ENCODE measurements at regions not wholly inside any gene's neighbourhood (a gene's known extent, or its start where the extent isn't known, plus 50 kb on each side); places are given as distances from the start of the nearest gene placed in this dataset.

DNA sequence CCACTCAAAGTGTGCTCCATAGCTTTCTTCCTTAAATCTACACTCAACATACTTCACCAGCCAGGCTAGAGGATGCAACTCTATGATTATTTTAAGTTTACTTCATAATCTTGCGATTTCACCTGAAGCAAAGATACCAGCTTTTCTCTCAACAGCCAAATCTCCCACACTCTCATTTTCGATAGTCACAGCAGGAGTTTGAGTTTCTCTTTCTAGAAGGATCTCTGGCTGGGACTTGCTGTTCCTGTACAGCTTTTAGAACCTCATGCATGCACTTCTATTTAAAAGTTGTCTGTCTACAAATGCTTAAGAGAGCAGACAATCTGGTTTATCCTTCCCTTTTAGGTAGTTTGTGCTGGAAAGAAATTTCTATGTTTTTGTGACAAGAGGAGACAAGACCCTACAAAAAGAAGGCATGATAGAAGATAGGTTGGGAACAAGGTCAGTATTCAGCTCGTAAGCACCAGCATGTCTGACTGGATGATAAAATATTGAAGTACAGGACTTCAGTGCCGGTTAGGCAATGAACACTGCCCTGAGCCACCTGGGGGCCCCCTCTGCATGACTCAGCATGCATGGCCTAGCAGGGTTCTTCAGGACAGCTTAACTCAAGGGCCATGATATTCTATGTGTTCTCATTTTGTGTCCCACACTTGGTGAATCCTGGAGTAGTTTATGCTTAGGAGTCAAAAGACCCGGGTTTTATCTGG, 65.6 kb downstream of the ATXN3L start:
- ChIA-PET CTCF (interaction anchor here (1.0 to 2.1 kb wide), 2 partner anchors 161 to 308 kb away, joined by 4 to 6 read pairs; no protein-coding TSS in a partner anchor), POLR2A (no interaction called here)
- H3K4me1 Mint-ChIP-seq (ENCODE audit: low read depth): peaks cover 45% of the 10 kb centered on the region
- no peaks in the 10 kb centered on the region for H3K9me3 Mint-ChIP-seq (ENCODE audit: insufficient read depth)
- peaks cover 4% of the 10 kb centered on the region for H3K36me3 Mint-ChIP-seq (ENCODE audit: low read depth)
- ATAC-seq (no peak), DNase-seq (peak; percentile 21)
- H3K4me3 Mint-ChIP-seq: no peak overlapping the region
- H3K27ac Mint-ChIP-seq: no peak overlapping the region
- H3K27me3 Mint-ChIP-seq (ENCODE audit: low read depth): peaks cover 3% of the 10 kb centered on the region

DNA sequence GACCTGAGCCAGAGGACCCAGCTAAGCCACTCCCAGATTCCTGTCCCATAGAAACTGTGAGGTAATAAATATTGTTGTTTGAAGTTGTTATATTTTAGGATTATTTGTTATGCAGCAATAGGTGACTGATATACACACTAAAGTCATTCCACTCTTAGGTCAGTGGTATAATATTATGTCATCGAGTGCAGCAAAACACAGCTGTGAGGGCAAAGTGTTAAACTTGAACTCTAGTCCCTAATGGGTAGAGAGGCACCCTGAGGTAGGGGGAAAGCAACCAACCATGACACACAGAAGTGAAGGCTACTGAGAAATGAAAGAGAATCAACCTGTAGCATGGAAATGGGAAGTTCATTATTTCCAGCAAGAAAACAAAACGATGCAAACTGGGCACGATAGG, 66.6 kb downstream of the ATXN3L start:
- Mint-ChIP-seq H3K4me3 (no peak overlapping the region), H3K27ac (no peak overlapping the region), H3K4me1 (ENCODE audit: low read depth) (peaks cover 45% of the 10 kb centered on the region), H3K27me3 (ENCODE audit: low read depth) (peaks cover 3% of the 10 kb centered on the region), H3K36me3 (ENCODE audit: low read depth) (peaks cover 4% of the 10 kb centered on the region), H3K9me3 (ENCODE audit: insufficient read depth) (no peaks in the 10 kb centered on the region)
- ChIA-PET CTCF (no interaction called here), POLR2A (no interaction called here)
- ATAC-seq: no peak
- no peak for DNase-seq

DNA sequence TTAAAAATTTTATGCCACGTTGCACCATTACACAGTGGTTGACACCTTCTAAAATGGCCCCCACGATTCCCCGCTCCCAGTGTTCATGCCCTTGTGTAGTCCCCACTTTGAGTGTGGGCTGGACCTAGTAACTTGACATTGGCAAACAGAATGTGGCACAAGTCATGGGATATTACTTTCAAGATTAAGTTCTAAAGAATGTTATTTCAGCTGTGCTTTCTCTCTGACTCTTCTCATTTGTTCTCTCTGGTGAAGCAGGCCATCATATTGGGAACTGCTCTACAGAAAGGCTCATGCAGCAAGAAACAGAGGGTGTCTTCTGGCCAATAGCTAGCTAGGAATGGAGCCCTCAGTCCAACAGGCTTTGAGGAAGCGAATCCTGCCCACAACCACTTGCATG, 67.1 kb downstream of the ATXN3L start:
- Mint-ChIP-seq H3K4me3 (no peak overlapping the region), H3K9me3 (ENCODE audit: insufficient read depth) (no peaks in the 10 kb centered on the region), H3K4me1 (ENCODE audit: low read depth) (peaks cover 44% of the 10 kb centered on the region), H3K27me3 (ENCODE audit: low read depth) (peaks cover 3% of the 10 kb centered on the region), H3K36me3 (ENCODE audit: low read depth) (peaks cover 4% of the 10 kb centered on the region), H3K27ac (no peak overlapping the region)
- no peak for DNase-seq
- CTCF ChIA-PET: no interaction called here
- ATAC-seq: no peak
- POLR2A ChIA-PET: no interaction called here

DNA sequence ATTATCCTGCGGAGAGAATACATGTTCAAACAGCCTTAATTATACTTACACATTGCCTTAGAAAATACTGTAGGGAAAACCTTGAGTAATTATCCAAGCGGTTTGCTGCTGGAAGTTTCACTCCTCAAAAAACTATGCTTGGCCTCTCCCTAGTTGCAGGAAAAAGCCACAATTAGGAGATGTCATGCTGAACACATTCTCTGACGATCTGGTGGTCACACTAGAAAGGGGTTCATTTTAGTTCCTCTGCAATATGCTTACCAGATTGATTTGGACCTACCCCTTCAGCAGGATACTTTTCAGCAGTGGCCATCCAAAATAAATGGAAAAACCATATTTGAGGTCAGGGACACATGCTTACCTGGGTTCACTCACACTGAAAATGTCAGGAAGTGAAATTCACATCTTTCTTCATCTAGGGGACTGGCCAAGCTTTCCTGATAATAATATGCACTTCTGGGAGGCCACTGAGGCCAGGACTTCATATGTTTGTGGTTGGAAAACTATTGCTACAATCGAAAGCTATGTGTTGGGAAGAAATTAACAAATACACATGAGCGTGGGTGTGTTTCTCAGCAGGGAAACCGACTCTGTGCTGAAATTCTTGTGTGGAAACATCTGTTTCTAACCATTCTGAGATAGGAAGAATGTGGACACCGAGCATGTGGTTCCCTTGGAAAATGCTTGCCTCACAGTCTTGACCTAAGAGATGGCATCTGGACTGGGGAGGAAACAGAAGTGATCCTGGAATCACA, 68.8 kb downstream of the ATXN3L start:
- POLR2A ChIA-PET: no interaction called here
- no peak overlapping the region for H3K27ac Mint-ChIP-seq
- ATAC-seq: no peak
- peaks cover 31% of the 10 kb centered on the region for H3K4me1 Mint-ChIP-seq (ENCODE audit: low read depth)
- H3K36me3 Mint-ChIP-seq (ENCODE audit: low read depth): peaks cover 2% of the 10 kb centered on the region
- H3K4me3 Mint-ChIP-seq: no peak overlapping the region
- no peak for DNase-seq
- CTCF ChIA-PET: no interaction called here
- peaks cover 2% of the 10 kb centered on the region for H3K27me3 Mint-ChIP-seq (ENCODE audit: low read depth)
- no peaks in the 10 kb centered on the region for H3K9me3 Mint-ChIP-seq (ENCODE audit: insufficient read depth)

DNA sequence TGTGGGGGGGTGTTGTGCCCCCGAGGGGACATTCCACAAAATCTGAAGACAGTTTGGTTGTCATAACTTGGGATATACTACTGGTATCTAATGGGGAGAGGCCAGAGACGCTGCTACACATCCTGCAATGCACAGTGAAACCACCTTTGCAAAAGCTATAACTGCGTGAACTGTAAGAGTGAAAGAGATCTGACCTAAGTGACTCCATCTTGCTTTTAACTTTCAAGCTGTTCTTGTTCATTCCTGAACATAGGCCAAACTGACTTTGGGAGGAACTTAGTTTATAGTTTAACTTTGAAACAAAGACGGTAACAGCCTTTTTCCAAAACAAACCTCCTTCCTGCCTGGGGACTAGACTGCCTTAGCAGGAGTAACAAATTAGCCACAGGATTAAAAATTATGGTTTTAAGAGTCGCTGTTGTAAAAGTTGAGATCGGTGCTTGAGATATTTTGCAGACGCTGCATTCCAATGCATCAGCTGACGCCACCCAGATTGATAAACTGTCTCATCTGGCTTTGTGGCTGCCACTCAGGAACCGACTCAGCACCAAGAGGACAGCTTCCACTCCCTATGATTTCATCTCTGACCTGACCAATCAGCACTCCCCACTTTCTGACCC, 70.9 kb downstream of the ATXN3L start:
- Mint-ChIP-seq H3K4me1 (ENCODE audit: low read depth) (peaks cover 13% of the 10 kb centered on the region), H3K27me3 (ENCODE audit: low read depth) (no peaks in the 10 kb centered on the region), H3K36me3 (ENCODE audit: low read depth) (no peaks in the 10 kb centered on the region), H3K27ac (no peak overlapping the region), H3K9me3 (ENCODE audit: insufficient read depth) (no peaks in the 10 kb centered on the region), H3K4me3 (no peak overlapping the region)
- ATAC-seq (no peak), DNase-seq (no peak)
- ChIA-PET CTCF (no interaction called here), POLR2A (no interaction called here)

DNA sequence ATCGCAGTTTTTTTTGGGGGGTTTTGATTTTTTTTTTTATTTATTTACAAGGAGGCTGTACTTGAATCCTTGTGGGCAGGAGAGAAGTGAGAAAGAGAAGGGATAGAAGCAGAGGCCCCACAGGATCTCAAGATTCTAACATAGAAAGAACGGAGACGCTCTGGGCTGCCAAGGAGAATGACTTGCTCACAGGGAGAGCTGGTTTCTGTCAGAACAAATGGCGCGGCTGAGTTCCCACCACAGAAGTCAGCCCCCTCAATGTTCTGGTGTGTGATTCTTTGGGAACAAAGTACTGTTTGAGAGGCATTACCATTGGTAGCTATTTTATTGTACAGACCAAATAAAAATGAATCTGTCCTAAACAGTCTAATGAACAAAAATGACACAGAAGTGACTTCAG, 80.6 kb downstream of the ATXN3L start:
- Mint-ChIP-seq H3K4me3 (no peak overlapping the region), H3K9me3 (ENCODE audit: insufficient read depth) (no peaks in the 10 kb centered on the region), H3K27me3 (ENCODE audit: low read depth) (no peaks in the 10 kb centered on the region), H3K4me1 (ENCODE audit: low read depth) (no peaks in the 10 kb centered on the region), H3K27ac (no peak overlapping the region), H3K36me3 (ENCODE audit: low read depth) (no peaks in the 10 kb centered on the region)
- ATAC-seq: no peak
- ChIA-PET POLR2A (no interaction called here), CTCF (interaction anchor here (1.0 kb wide), 1 partner anchor 10 kb away, joined by 4 read pairs; no protein-coding TSS in a partner anchor)
- no peak for DNase-seq

DNA sequence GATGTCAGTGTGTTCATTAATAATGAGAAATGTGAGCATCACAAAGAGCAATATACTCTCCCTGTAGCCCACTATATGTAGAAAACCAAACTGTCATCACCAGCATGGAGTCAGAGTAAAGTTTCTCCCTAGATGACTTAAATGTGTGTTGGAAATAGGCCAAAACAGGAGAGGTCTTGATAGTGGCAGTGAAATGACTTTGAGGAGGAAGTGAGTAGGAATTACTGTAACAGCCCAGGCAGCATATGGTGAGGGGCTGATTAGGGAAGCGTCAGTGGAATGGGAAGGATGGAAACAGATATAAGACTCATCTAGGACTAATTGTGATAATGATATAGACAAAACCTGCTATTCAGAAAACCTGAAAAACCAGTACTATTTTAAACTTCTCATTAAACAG, 83.9 kb downstream of the ATXN3L start:
- no peak overlapping the region for H3K27ac Mint-ChIP-seq

DNA sequence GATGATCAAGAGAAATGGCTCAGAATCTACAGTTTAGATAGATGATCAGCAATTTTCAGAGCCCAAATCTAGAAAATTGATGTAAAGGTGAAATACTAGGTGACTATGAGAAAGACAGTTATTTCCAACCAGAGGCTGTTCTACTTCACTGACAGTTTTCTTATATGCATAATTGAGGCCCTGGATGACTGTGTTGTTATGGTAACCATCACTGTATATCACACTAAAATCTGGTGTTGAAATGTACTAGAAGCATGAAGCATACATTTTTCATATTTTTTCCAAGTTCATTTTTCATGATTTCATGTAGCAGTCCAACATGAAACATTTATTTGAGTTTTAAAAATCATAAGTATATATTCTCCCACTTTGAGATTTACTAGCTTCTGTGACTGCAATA, 87.4 kb downstream of the ATXN3L start:
- no peaks in the 10 kb centered on the region for H3K27me3 Mint-ChIP-seq (ENCODE audit: low read depth)
- POLR2A ChIA-PET: no interaction called here
- H3K4me1 Mint-ChIP-seq (ENCODE audit: low read depth): no peaks in the 10 kb centered on the region
- no peak overlapping the region for H3K4me3 Mint-ChIP-seq
- H3K27ac Mint-ChIP-seq: no peak overlapping the region
- ATAC-seq: no peak
- H3K9me3 Mint-ChIP-seq (ENCODE audit: insufficient read depth): no peaks in the 10 kb centered on the region
- CTCF ChIA-PET: no interaction called here
- no peak for DNase-seq
- no peaks in the 10 kb centered on the region for H3K36me3 Mint-ChIP-seq (ENCODE audit: low read depth)

More for the DNA sequence above, 83.9 kb downstream of the ATXN3L start:
- no peaks in the 10 kb centered on the region for H3K4me1 Mint-ChIP-seq (ENCODE audit: low read depth)
- CTCF ChIA-PET: no interaction called here
- POLR2A ChIA-PET: no interaction called here
- no peak overlapping the region for H3K4me3 Mint-ChIP-seq
- no peaks in the 10 kb centered on the region for H3K36me3 Mint-ChIP-seq (ENCODE audit: low read depth)
- no peaks in the 10 kb centered on the region for H3K27me3 Mint-ChIP-seq (ENCODE audit: low read depth)
- H3K9me3 Mint-ChIP-seq (ENCODE audit: insufficient read depth): no peaks in the 10 kb centered on the region
- ATAC-seq: no peak
- DNase-seq: no peak

DNA sequence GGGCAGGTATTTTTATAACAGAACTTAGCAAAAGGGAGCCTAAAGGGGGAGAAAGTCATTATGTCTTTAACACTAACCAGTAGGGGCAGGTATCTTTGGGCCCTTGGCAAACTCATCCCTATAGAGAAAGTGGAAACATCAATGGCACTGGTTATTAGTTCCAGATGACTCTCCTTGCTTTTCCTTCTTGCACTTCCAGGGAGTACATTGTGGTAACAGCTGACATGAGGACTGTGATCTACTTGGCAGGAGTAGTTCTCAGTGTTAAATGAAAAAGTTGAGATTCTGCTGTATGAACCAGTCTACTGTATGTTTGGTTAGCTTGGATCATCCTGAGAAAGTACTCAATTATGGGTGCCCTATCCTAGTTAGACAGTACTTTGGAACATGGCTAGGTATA, 93.6 kb downstream of the ATXN3L start:
- no peaks in the 10 kb centered on the region for H3K27me3 Mint-ChIP-seq (ENCODE audit: low read depth)
- H3K4me1 Mint-ChIP-seq (ENCODE audit: low read depth): peaks cover 2% of the 10 kb centered on the region
- ChIA-PET POLR2A (no interaction called here), CTCF (no interaction called here)
- no peak for DNase-seq
- ATAC-seq: no peak
- H3K36me3 Mint-ChIP-seq (ENCODE audit: low read depth): no peaks in the 10 kb centered on the region
- H3K4me3 Mint-ChIP-seq: no peak overlapping the region
- H3K9me3 Mint-ChIP-seq (ENCODE audit: insufficient read depth): no peaks in the 10 kb centered on the region
- no peak overlapping the region for H3K27ac Mint-ChIP-seq

DNA sequence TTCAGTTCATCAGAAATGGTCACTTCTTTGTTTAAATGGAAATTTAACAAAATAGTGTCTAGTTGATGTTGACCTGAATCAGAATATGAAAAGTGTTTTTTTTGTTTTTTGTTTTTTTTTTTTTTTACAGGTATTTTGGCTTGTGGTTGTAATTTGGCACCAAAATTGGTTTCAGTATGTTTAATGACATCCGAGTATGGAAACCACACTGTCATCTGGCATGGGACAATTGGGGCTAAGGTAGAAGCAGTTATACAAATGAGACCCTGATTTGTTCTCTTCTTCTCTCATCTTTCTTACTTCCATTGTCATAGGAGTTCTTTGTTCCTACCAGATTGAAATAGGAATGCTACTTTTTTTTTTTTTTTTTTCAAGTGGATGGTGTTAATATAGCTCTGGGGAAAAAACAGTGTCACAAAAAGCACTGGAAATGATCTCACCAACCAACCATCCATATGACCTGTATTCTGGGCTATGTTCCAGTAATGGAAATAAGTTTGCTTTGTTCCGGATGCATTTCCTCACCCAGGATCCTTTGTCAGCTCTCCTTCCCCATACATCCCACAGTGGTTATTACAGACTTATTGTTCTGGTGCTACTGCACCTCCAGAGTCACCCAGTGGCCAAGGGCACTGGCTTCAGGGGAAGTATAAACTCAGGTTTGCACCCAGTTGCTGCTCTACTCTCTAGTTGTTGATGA, 95.8 kb downstream of the ATXN3L start:
- ATAC-seq (no peak), DNase-seq (no peak)
- H3K36me3 Mint-ChIP-seq (ENCODE audit: low read depth): no peaks in the 10 kb centered on the region
- POLR2A ChIA-PET: no interaction called here
- H3K27ac Mint-ChIP-seq: no peak overlapping the region
- no peaks in the 10 kb centered on the region for H3K9me3 Mint-ChIP-seq (ENCODE audit: insufficient read depth)
- CTCF ChIA-PET: no interaction called here
- peaks cover 2% of the 10 kb centered on the region for H3K4me1 Mint-ChIP-seq (ENCODE audit: low read depth)
- H3K27me3 Mint-ChIP-seq (ENCODE audit: low read depth): no peaks in the 10 kb centered on the region
- no peak overlapping the region for H3K4me3 Mint-ChIP-seq

DNA sequence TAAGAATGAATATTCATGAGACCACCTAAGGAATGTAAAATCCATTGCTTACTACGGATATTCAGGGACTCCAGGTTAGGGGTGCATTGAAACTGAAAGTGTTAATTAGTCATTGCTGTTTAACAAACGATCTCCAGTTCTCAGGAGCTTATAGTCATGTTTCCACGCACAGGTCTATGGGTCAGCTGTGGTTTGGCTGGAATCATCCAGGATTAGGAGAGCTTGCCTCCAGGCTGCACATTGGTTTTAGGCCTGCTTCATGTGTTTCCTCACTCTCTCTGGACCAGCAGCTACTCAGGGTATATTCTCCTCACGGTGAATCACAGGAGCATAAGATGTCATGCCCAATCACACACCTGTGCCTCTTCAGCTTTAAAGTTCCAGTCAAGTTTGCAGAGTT, 98.9 kb downstream of the ATXN3L start:
- Mint-ChIP-seq H3K27ac (no peak overlapping the region), H3K9me3 (ENCODE audit: insufficient read depth) (no peaks in the 10 kb centered on the region), H3K4me3 (no peak overlapping the region), H3K36me3 (ENCODE audit: low read depth) (no peaks in the 10 kb centered on the region), H3K27me3 (ENCODE audit: low read depth) (no peaks in the 10 kb centered on the region), H3K4me1 (ENCODE audit: low read depth) (peaks cover 2% of the 10 kb centered on the region)
- POLR2A ChIA-PET: no interaction called here
- CTCF ChIA-PET: no interaction called here
- DNase-seq: no peak
- ATAC-seq: no peak
